Anterior cingulate cortex (tissue), 58 donors: ENCODE measurements at regions not wholly inside any gene's neighbourhood (a gene's known extent, or its start where the extent isn't known, plus 50 kb on each side); places are given as distances from the start of the nearest gene placed in this dataset.
"Not testable (repeated sequence)": the region's sequence is repeated elsewhere in the genome, so short reads cannot be mapped to it uniquely, and the experiment has no call there.

Experiments used
- DNase-seq, 58 donors: peaks; one replicate each; lab custom pipeline; 2025; lab: John Stamatoyannopoulos, UW

- DNase-seq = no peak
These were observed 141.5 kb upstream of the MED13 start for GRCh38 chr17:62206550-62206949.

DNA sequence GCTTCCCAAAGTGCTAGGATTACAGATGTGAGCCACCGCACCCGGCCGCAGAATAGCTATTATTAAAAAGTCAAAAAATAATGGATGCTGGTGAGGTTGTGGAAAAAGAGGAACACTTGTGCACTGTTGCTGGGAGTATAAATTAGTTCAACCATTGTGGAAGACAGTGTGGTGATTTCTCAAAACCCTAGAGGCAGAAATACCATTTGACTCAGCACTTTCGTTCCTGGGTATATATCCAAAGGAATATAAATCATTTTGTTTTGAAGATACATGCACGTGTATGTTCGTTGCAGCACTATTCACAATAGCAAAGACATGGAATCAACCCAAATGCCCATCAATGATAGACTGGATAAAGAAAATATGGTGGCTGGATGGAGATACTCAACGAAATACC lies 132.1 kb upstream of the MED13 start:
- DNase-seq = not testable (repeated sequence)

GRCh38 chr17:62196587-62196986 lies 131.5 kb upstream of the MED13 start:
- DNase-seq = not testable (repeated sequence)

- no peak for DNase-seq
These were observed 129.3 kb upstream of the MED13 start for GRCh38 chr17:62194401-62194800.

- DNase-seq = no peak
These were observed 128.2 kb upstream of the MED13 start for GRCh38 chr17:62193249-62193648.

DNA sequence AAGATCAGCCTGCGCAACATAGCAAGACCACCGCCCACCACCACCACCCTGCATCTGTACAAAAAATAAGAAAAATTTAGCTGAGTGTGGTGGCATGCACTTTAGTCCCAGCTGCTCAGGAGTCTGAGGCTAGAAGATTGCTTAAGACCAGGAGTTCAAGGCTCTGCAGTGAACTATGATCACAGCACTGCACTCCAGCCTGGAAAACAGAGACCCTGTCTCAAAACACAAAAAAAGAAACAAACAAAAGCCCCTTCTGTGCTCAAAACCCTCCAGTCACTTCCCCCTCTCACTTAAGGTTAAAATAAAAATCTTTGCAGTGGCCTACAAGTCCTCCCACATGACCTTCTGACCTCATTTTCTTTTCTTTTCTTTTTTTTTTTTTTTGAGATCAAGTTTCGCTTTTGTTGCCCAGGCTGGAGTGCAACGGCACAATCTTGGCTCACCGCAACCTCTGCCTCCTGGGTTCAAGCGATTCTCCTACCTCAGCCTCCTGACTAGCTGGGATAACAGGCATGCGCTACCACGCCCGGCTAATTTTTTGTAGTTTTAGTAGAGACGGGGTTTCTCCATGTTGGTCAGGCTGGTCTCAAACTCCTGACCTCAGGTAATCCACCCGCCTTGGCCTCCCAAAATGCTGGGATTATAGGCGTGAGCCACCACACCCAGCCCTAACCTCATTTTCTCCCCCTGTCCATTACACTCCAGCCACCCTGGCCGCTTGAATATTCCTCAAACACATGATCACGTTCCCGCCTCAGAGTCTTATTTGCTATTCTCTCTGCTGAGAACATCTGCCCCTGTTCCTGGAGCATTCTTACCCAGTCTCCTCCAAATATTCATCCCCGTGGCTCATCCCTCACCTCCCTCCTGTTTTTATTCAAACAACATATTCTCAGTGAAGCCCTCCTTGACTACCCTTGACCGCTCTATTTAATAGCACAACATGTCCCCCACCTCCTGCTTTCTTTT lies 126.6 kb upstream of the MED13 start:
- no peak for DNase-seq

DNA sequence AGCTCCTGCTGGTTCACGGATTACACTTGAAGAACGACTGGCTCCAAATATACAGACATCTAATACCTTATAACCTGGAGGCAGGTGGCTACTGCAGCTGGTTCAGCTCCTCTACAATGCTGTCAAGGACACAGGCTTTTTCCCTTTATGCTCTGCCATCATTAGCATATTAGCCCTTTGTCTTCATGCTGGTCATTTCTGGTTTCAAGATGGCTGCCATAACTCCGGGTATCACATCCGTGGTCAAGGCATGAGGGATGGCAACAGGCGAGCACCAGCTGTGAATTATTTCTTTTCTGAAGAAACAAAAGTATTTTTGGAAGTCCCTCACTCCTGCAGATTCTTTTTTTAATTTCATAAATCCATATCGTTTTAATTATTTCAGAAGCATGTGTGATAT lies 124.3 kb upstream of the MED13 start:
- no peak for DNase-seq

DNA sequence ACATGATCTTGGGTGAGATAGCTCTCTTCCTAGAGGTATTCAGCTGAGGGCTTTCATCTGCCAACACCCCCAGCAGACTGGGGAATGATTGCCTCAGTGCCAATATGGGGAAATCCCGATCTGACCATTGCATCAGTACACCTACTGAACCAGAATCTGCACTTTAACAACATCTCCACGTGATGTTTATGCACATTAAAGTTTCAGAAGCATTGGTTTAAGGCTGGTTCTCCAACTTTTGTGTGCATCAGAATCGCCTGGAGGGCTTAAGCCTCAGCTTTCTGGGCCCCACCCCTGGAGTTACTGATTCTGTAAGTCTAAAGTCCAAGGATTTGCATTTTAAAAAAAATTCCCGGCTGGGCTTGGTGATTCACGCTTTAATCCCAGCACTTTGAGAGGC lies 123.6 kb upstream of the MED13 start:
- DNase-seq = no peak

DNA sequence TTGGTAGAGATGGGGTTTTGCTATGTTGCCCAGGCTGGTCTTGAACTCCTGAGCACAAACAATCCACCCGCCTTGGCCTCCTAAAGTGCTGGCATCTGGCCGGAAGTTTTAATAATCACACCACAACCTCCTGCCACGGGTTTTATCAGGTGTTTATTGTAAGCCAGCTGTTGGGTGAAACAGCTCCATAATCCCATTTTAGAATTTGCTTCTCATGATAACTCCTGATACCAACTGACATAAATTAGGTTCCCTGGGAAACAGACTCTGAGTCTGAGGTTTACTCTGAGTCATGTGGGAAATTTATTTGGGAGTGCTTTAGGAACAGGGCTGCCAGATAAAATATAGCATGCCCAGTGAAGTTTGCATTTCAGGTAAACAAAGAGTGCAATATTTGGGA lies 122.6 kb upstream of the MED13 start:
- DNase-seq = no peak

DNA sequence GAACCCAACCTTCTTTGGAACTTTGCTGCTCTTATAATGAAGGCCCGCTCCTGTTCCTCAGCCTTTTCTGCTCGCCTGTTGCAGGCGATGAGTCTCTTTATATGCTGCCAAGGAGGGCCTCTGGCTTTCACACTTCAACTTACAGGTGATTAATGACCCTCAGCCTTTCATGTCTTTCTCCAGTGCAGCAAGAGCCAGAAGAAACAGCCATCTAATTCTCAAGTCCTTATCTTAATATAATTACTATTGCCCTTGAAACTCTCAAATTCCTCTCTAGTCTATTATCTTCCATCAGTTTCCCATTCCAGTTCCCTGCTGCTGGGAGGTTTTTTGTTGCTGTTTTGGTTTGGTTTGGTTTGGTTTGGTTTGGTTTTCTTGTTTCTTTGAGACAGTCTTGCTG lies 121.8 kb upstream of the MED13 start:
- DNase-seq = no peak

DNA sequence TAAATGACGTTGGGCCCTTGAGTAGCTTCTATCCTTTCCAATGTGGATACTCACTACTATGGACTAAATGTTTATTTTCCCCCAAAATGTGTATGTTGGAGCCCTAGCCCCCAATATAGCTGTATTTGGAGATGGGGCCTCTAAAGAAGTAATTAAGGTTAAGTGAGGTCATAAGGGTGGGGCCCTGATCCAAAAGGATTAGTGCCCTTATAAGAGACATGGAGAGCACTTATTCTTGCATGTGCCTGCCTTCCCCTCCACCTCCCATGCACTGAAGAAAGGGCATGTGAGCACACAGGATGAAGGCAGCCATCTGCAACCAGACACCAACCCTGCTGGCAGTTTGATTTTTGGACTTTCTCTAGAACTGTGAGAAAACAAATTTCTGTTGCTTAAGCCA lies 115.7 kb upstream of the MED13 start:
- no peak for DNase-seq

DNA sequence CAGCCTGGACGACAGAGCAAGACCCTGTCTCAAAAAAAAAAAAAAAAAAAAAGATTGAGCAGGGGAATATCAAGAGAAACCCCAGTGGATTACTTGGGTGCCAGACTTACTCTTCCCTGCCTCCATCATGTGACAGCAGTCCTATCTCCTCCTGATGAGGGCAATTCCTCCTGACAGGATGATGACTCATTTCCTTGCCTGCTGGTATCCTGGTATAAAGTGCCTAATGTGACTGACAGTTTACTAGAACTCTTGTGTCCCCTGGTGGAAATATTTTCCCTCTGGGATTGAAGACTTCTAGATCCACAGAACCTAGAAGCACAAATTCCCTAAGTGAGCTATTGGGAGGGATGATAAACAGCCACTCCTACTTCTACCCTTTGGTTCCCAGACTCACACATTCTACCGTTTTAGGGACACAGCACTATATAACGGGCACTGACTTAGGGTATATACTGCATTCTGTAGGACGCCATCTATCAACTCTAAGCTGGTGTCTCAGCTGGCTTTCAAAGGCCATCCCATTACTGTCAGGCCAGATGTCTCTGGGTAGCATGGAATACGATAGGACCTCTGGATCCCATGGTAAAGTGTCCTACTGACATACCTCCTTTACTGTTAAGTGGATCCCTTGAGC lies 114.6 kb upstream of the MED13 start:
- DNase-seq = no peak

- DNase-seq = no peak
These were observed 113.5 kb upstream of the MED13 start for GRCh38 chr17:62178579-62178978.

DNA sequence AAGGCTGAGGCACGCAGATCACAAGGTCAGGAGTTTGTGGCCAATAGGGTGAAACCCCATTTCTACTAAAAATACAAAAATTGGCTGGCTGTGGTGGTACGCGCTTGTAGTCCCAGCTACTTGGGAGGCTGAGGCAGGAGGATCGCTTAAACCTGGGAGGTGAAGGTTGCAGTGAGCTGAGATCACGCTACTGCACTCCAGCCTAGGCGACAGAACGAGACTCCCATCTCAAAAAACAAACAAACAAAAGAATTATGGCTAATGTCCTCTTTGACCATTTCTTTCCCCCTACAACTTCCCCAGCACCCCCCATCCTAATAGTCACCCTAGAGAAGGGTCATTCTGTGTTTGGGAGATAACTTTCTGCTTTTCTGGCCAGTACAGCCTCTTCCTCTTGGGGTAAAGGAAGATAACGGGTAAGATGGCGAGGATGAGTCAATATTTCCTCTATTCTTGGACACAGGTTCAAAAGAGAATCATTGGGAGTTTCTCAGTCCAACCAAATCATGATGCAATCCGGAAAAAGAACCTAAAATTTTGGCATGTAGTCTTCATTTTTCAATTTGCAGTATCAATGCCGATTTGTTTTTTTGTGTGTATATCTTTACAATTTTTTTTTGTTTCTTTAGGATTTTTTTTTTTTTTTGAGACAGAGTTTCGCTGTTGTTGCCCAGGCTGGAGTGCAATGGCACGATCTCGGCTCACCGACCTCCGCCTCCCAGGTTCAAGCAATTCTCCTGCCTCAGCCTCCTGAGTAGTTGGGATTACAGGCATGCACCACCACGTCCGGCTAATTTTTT lies 107.6 kb upstream of the MED13 start:
- no peak for DNase-seq

DNA sequence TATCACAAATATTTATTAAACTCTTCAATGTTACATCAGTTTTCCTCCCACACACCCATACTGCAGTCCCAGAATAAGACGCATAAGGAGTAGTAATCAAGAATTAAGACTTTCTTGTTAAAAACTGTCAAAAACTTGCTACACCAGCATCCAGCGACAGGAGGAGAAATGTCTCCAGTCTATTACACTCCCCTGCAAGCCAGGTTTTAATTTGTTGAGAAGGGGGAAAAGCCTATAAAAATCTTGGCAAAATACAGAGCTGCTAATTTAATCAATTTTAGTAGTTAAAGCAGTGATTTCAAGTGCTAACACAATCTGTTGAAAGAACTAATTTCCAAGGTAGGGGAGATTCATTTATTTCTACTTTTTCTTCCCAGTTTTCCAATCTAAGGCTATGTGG lies 102.0 kb upstream of the MED13 start:
- no peak for DNase-seq

DNA sequence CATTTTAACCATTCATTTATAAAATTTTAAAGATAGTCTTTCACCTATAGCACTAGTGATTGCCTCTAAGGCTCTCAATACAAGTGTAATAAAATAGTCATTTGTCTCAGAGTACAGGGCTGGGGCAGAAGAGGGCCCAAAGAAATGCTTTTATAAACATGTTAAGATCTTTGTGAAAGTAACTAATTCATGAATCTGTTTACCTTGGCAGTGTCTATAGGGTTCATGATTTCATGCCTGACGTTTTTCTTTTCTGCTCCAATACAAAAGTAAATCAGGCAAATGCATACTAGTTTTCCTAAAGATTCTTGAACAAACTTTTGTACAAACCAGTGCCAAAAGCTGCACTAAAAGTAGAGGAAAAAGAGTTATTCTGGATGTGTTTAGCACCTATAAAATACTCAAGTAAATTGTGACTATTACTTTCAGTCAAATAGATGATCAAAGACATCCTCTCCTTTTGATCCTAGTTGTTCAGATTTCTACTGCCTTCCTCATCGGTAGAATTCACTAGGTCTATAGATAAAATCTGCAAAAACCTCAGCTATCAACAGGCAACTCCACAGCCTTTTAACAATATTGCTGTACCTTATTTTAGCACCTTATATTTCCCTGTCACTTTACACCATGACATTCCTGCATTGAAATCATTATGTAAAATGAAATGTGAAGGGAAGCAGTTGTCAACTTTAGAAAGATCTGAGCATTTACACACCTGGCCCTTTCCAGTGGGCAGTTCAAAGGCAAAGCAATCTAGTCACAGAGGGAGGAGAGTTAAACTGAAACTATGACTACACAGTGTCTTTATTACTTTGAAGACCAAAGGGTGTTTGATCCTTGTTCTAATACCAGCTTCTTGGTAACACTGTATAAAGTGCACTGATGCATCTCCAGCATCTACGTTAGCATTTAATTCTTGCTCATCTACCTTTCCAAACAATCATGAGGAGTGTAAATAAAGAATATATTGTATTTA lies 100.0 kb upstream of the MED13 start:
- no peak for DNase-seq

- no peak for DNase-seq
These were observed 98.8 kb upstream of the MED13 start for GRCh38 chr17:62163847-62164246.

- no peak for DNase-seq
These were observed 97.8 kb upstream of the MED13 start for GRCh38 chr17:62162898-62163297.

- DNase-seq = no peak
These were observed 96.5 kb upstream of the MED13 start for GRCh38 chr17:62161405-62162148.
